ENCODE measurements at regions not wholly inside any gene's neighbourhood (a gene's known extent, or its start where the extent isn't known, plus 50 kb on each side); places are given as distances from the start of the nearest gene placed in this dataset.

- H3K9me3 ChIP-seq (replicated peaks in 1 of 2; ENCODE audit: control insufficient read depth in 2 of 2, insufficient read depth in 1 of 2, low read depth in 1 of 2, low read length in 2 of 2), result no peaks in the 10 kb centered on the region
- DNase-seq (ENCODE audit: low spot score), result no peak
- no peak overlapping the region for H3K27ac ChIP-seq (replicated peaks; ENCODE audit: low read length)
- H2AFZ ChIP-seq (ENCODE audit: low read length), result no peak overlapping the region
- H2BK120ac ChIP-seq (ENCODE audit: low read depth, low read length), result no peak overlapping the region
- H3K23ac ChIP-seq (ENCODE audit: low read depth, low read length, poor library complexity), result no peak overlapping the region
- H3K4me2 ChIP-seq (ENCODE audit: insufficient read depth, low read length, poor library complexity, severe bottlenecking), result no peak overlapping the region
- H2BK15ac ChIP-seq (ENCODE audit: low read length), result no peak overlapping the region
- no peak overlapping the region for H3K9ac ChIP-seq (ENCODE audit: low read depth, low read length, poor library complexity)
- no peaks in the 10 kb centered on the region for H3K27me3 ChIP-seq (ENCODE audit: control insufficient read depth in 3 of 3, insufficient read depth in 3 of 3, low read depth in 1 of 3, low read length in 3 of 3)
- H3K36me3 ChIP-seq (replicated peaks in 1 of 2; ENCODE audit: control insufficient read depth in 2 of 2, insufficient read depth in 2 of 2, low read length in 2 of 2), result no peaks in the 10 kb centered on the region
- no peak overlapping the region for H2BK5ac ChIP-seq (ENCODE audit: low read length)
- H3K14ac ChIP-seq (ENCODE audit: low read length), result no peak overlapping the region
- no peak overlapping the region for H2BK12ac ChIP-seq (ENCODE audit: low read length)
- WGBS, 2 donors (ENCODE audit: extremely low coverage in 2 of 2, insufficient read length in 2 of 2, insufficient replicate concordance in 1 of 2), result no CpG with 5 or more reads among the region's 1 CpG
- H3K4me3 ChIP-seq (ENCODE audit: low read length in 2 of 2), result no peak overlapping the region
- no peaks in the 10 kb centered on the region for H3K79me1 ChIP-seq (ENCODE audit: low read depth, low read length)
- no peak overlapping the region for H2AK5ac ChIP-seq (ENCODE audit: low read depth, low read length)
- H4K8ac ChIP-seq (ENCODE audit: low read depth, low read length), result no peak overlapping the region
- H3K18ac ChIP-seq (ENCODE audit: low read length), result no peak overlapping the region
- H3K4me1 ChIP-seq (ENCODE audit: control insufficient read depth in 2 of 2, insufficient read depth in 1 of 2, low read depth in 1 of 2, low read length in 2 of 2), result no peaks in the 10 kb centered on the region
- no peak overlapping the region for H3K4ac ChIP-seq (ENCODE audit: low read length)
- no peak overlapping the region for H4K91ac ChIP-seq (ENCODE audit: low read depth, low read length, poor library complexity)
These were observed 114.4 kb downstream of the SEC61B start for GRCh38 chr9:99336531-99336930.

- H4K91ac ChIP-seq (ENCODE audit: low read depth, low read length, poor library complexity), result no peak overlapping the region
- H2BK12ac ChIP-seq (ENCODE audit: low read length), result no peak overlapping the region
- no peak for DNase-seq (ENCODE audit: low spot score)
- no peaks in the 10 kb centered on the region for H3K9me3 ChIP-seq (replicated peaks in 1 of 2; ENCODE audit: control insufficient read depth in 2 of 2, insufficient read depth in 1 of 2, low read depth in 1 of 2, low read length in 2 of 2)
- WGBS, 2 donors (ENCODE audit: extremely low coverage in 2 of 2, insufficient read length in 2 of 2, insufficient replicate concordance in 1 of 2), result no CpG with 5 or more reads among the region's 8 CpGs
- H2AK5ac ChIP-seq (ENCODE audit: low read depth, low read length), result no peak overlapping the region
- H3K9ac ChIP-seq (ENCODE audit: low read depth, low read length, poor library complexity), result no peak overlapping the region
- H3K18ac ChIP-seq (ENCODE audit: low read length), result no peak overlapping the region
- H3K14ac ChIP-seq (ENCODE audit: low read length), result no peak overlapping the region
- H2AFZ ChIP-seq (ENCODE audit: low read length), result no peak overlapping the region
- no peak overlapping the region for H3K4me2 ChIP-seq (ENCODE audit: insufficient read depth, low read length, poor library complexity, severe bottlenecking)
- no peak overlapping the region for H2BK120ac ChIP-seq (ENCODE audit: low read depth, low read length)
- H3K27ac ChIP-seq (replicated peaks; ENCODE audit: low read length), result no peak overlapping the region
- H3K23ac ChIP-seq (ENCODE audit: low read depth, low read length, poor library complexity), result no peak overlapping the region
- no peaks in the 10 kb centered on the region for H3K36me3 ChIP-seq (replicated peaks in 1 of 2; ENCODE audit: control insufficient read depth in 2 of 2, insufficient read depth in 2 of 2, low read length in 2 of 2)
- H3K4ac ChIP-seq (ENCODE audit: low read length), result no peak overlapping the region
- no peak overlapping the region for H3K4me3 ChIP-seq (ENCODE audit: low read length in 2 of 2)
- no peaks in the 10 kb centered on the region for H3K79me1 ChIP-seq (ENCODE audit: low read depth, low read length)
- H4K8ac ChIP-seq (ENCODE audit: low read depth, low read length), result no peak overlapping the region
- H3K4me1 ChIP-seq (ENCODE audit: control insufficient read depth in 2 of 2, insufficient read depth in 1 of 2, low read depth in 1 of 2, low read length in 2 of 2), result no peaks in the 10 kb centered on the region
- H2BK5ac ChIP-seq (ENCODE audit: low read length), result no peak overlapping the region
- H3K27me3 ChIP-seq (ENCODE audit: control insufficient read depth in 3 of 3, insufficient read depth in 3 of 3, low read depth in 1 of 3, low read length in 3 of 3), result no peaks in the 10 kb centered on the region
- no peak overlapping the region for H2BK15ac ChIP-seq (ENCODE audit: low read length)
These were observed 118.2 kb downstream of the SEC61B start for GRCh38 chr9:99340281-99340680.

GRCh38 chr9:99341686-99342085 lies 119.6 kb downstream of the SEC61B start:
- Histone ChIP-seq H4K91ac (ENCODE audit: low read depth, low read length, poor library complexity) (no peak overlapping the region), H3K23ac (ENCODE audit: low read depth, low read length, poor library complexity) (no peak overlapping the region), H3K4me2 (ENCODE audit: insufficient read depth, low read length, poor library complexity, severe bottlenecking) (no peak overlapping the region), H3K18ac (ENCODE audit: low read length) (no peak overlapping the region), H3K14ac (ENCODE audit: low read length) (no peak overlapping the region), H2BK15ac (ENCODE audit: low read length) (no peak overlapping the region), H3K9ac (ENCODE audit: low read depth, low read length, poor library complexity) (no peak overlapping the region), H3K27me3 (ENCODE audit: control insufficient read depth in 3 of 3, insufficient read depth in 3 of 3, low read depth in 1 of 3, low read length in 3 of 3) (peaks cover 0 to 2% (median 0%) of the 10 kb centered on the region in 3 experiments), H2AK5ac (ENCODE audit: low read depth, low read length) (peak overlapping the region; percentile 19), H2BK120ac (ENCODE audit: low read depth, low read length) (no peak overlapping the region), H3K36me3 (replicated peaks in 1 of 2; ENCODE audit: control insufficient read depth in 2 of 2, insufficient read depth in 2 of 2, low read length in 2 of 2) (no peaks in the 10 kb centered on the region), H2AFZ (ENCODE audit: low read length) (no peak overlapping the region), H3K9me3 (replicated peaks in 1 of 2; ENCODE audit: control insufficient read depth in 2 of 2, insufficient read depth in 1 of 2, low read depth in 1 of 2, low read length in 2 of 2) (no peaks in the 10 kb centered on the region), H2BK12ac (ENCODE audit: low read length) (no peak overlapping the region), H3K79me1 (ENCODE audit: low read depth, low read length) (no peaks in the 10 kb centered on the region), H3K27ac (replicated peaks; ENCODE audit: low read length) (no peak overlapping the region), H3K4me1 (ENCODE audit: control insufficient read depth in 2 of 2, insufficient read depth in 1 of 2, low read depth in 1 of 2, low read length in 2 of 2) (no peaks in the 10 kb centered on the region), H3K4me3 (ENCODE audit: low read length in 2 of 2) (no peak overlapping the region), H4K8ac (ENCODE audit: low read depth, low read length) (no peak overlapping the region), H2BK5ac (ENCODE audit: low read length) (no peak overlapping the region), H3K4ac (ENCODE audit: low read length) (no peak overlapping the region)
- WGBS, 2 donors (ENCODE audit: extremely low coverage in 2 of 2, insufficient read length in 2 of 2, insufficient replicate concordance in 1 of 2), result no CpG with 5 or more reads among the region's 5 CpGs
- DNase-seq (ENCODE audit: low spot score), result no peak

GRCh38 chr9:99345451-99345850 lies 123.4 kb downstream of the SEC61B start:
- no peak overlapping the region for H3K4ac ChIP-seq (ENCODE audit: low read length)
- H2BK120ac ChIP-seq (ENCODE audit: low read depth, low read length), result no peak overlapping the region
- DNase-seq (ENCODE audit: low spot score), result no peak
- no peak overlapping the region for H3K27ac ChIP-seq (replicated peaks; ENCODE audit: low read length)
- no peak overlapping the region for H3K4me3 ChIP-seq (ENCODE audit: low read length in 2 of 2)
- no peak overlapping the region for H4K8ac ChIP-seq (ENCODE audit: low read depth, low read length)
- no peak overlapping the region for H2BK5ac ChIP-seq (ENCODE audit: low read length)
- no peak overlapping the region for H3K4me2 ChIP-seq (ENCODE audit: insufficient read depth, low read length, poor library complexity, severe bottlenecking)
- no peaks in the 10 kb centered on the region for H3K4me1 ChIP-seq (ENCODE audit: control insufficient read depth in 2 of 2, insufficient read depth in 1 of 2, low read depth in 1 of 2, low read length in 2 of 2)
- H3K36me3 ChIP-seq (replicated peaks in 1 of 2; ENCODE audit: control insufficient read depth in 2 of 2, insufficient read depth in 2 of 2, low read length in 2 of 2), result no peaks in the 10 kb centered on the region
- H3K9me3 ChIP-seq (replicated peaks in 1 of 2; ENCODE audit: control insufficient read depth in 2 of 2, insufficient read depth in 1 of 2, low read depth in 1 of 2, low read length in 2 of 2), result no peaks in the 10 kb centered on the region
- no CpG with 5 or more reads among the region's 1 CpG for WGBS, 2 donors (ENCODE audit: extremely low coverage in 2 of 2, insufficient read length in 2 of 2, insufficient replicate concordance in 1 of 2)
- no peak overlapping the region for H2AK5ac ChIP-seq (ENCODE audit: low read depth, low read length)
- H2BK15ac ChIP-seq (ENCODE audit: low read length), result no peak overlapping the region
- no peak overlapping the region for H3K9ac ChIP-seq (ENCODE audit: low read depth, low read length, poor library complexity)
- H4K91ac ChIP-seq (ENCODE audit: low read depth, low read length, poor library complexity), result no peak overlapping the region
- H3K14ac ChIP-seq (ENCODE audit: low read length), result no peak overlapping the region
- no peaks in the 10 kb centered on the region for H3K79me1 ChIP-seq (ENCODE audit: low read depth, low read length)
- no peak overlapping the region for H3K18ac ChIP-seq (ENCODE audit: low read length)
- peaks cover 0 to 2% (median 0%) of the 10 kb centered on the region in 3 experiments for H3K27me3 ChIP-seq (ENCODE audit: control insufficient read depth in 3 of 3, insufficient read depth in 3 of 3, low read depth in 1 of 3, low read length in 3 of 3)
- no peak overlapping the region for H2BK12ac ChIP-seq (ENCODE audit: low read length)
- no peak overlapping the region for H3K23ac ChIP-seq (ENCODE audit: low read depth, low read length, poor library complexity)
- H2AFZ ChIP-seq (ENCODE audit: low read length), result no peak overlapping the region

Data from neuronal stem cell (in vitro differentiated cells).